ENCODE measurements at regions not wholly inside any gene's neighbourhood (a gene's known extent, or its start where the extent isn't known, plus 50 kb on each side); places are given as distances from the start of the nearest gene placed in this dataset.

GRCh38 chr2:122800781-122801180, 1045.3 kb downstream of the TSN start:
- TF ChIP-seq ZNF263 (CRISPR knock-in tag; IDR thresholded peaks at IDR 0.05; ENCODE audit: borderline replicate concordance), result no peak
- TF ChIP-seq CTCF (IDR thresholded peaks at IDR 0.05 in 2 of 3, conservative IDR thresholded peaks at IDR 0.05 in 1 of 3; ENCODE audit: insufficient read depth in 2 of 3, low read depth in 1 of 3, low read length in 3 of 3), result no peak
- TF ChIP-seq POLR2A (conservative IDR thresholded peaks at IDR 0.05), result no peak
- no peak for TF ChIP-seq HEY1 (CRISPR knock-in tag; IDR thresholded peaks at IDR 0.05; ENCODE audit: borderline replicate concordance)
- TF ChIP-seq HDAC2 (IDR thresholded peaks at IDR 0.05), result no peak
- no peak for TF ChIP-seq TARDBP (IDR thresholded peaks at IDR 0.05)
- no peak for TF ChIP-seq POLR2AphosphoS5 (IDR thresholded peaks at IDR 0.05; ENCODE audit: control insufficient read depth, insufficient read depth, low read depth, low read length)
- TF ChIP-seq ELK1 (CRISPR knock-in tag; IDR thresholded peaks at IDR 0.05), result no peak
- TF ChIP-seq FUS (optimal IDR thresholded peaks at IDR 0.05; ENCODE audit: low read depth, low read length), result no peak
- TF ChIP-seq TFAM (CRISPR knock-in tag; conservative IDR thresholded peaks at IDR 0.05), result no peak
- TF ChIP-seq USF1 (CRISPR knock-in tag; IDR thresholded peaks at IDR 0.05), result no peak
- TF ChIP-seq KHSRP (IDR thresholded peaks at IDR 0.05), result no peak
- TF ChIP-seq PTTG1 (tag; IDR thresholded peaks at IDR 0.05; ENCODE audit: low read depth), result no peak
- no peak for TF ChIP-seq PML (IDR thresholded peaks at IDR 0.05; ENCODE audit: low read length)
